Kidney (tissue), 13 donors: ENCODE measurements at regions not wholly inside any gene's neighbourhood (a gene's known extent, or its start where the extent isn't known, plus 50 kb on each side); places are given as distances from the start of the nearest gene placed in this dataset.

Experiments
- DNase-seq, 5 donors: peaks; one replicate each; pipeline ENCODE4 v3.0.0-alpha.2; 2013 to 2020
- FAIRE-seq: peaks from 2 replicates; lab custom pipeline; 2012; peaks lifted over from hg19 to GRCh38; lab: Jason Lieb, UNC
- H3K27ac ChIP-seq, 2 donors: one replicate each; pipeline ENCODE4 v1.7.0; 2013; ENCODE audit warnings: low read depth in 2 of 2, low read length in 2 of 2, inconsistent platforms in 1 of 2
- H3K27me3 ChIP-seq: one replicate; pipeline ENCODE4 v1.7.1; 2013; ENCODE audit warnings: low read length, inconsistent platforms; ENCODE audit not compliant: control insufficient read depth, insufficient read depth
- H3K36me3 ChIP-seq, 3 donors: one replicate each; pipeline versions ENCODE4 v1.7.0 to v1.7.1; 2013; ENCODE audit warnings: low read length in 3 of 3, control low read depth in 1 of 3, inconsistent platforms in 1 of 3; ENCODE audit not compliant: insufficient read depth in 3 of 3, control insufficient read depth in 2 of 3
- H3K4me1 ChIP-seq, 3 donors: one replicate each; pipeline versions ENCODE4 v1.7.0 to v1.7.1; 2013; ENCODE audit warnings: low read length in 3 of 3, inconsistent platforms in 1 of 3, low read depth in 1 of 3; ENCODE audit not compliant: control insufficient read depth in 2 of 3, insufficient read depth in 2 of 3
- H3K4me3 ChIP-seq, 3 donors: one replicate each; pipeline versions ENCODE4 v1.7.0 to v1.8.1; 2013; ENCODE audit warnings: low read length in 3 of 3, control low read depth in 1 of 3, inconsistent platforms in 1 of 3
- H3K9ac ChIP-seq, 3 donors: one replicate each; pipeline versions ENCODE4 v1.7.0 to v1.7.1; 2013; ENCODE audit warnings: low read length in 3 of 3, control low read depth in 1 of 3, inconsistent platforms in 1 of 3
- H3K9me3 ChIP-seq, 3 donors: one replicate each; pipeline versions ENCODE4 v1.7.0 to v1.7.1; 2013; ENCODE audit warnings: low read length in 3 of 3, control low read depth in 1 of 3, inconsistent platforms in 1 of 3; ENCODE audit not compliant: control insufficient read depth in 2 of 3, insufficient read depth in 1 of 3
- intact Hi-C: fragments of 100-400 bp; cut with DNase I; formaldehyde crosslinking; loops from one replicate; pipeline ENCODE4 v1.11.1; 2022
- TF ChIP-seq, protein P1 (sequence below): IDR thresholded peaks from 3 replicates; pipeline ENCODE4 v1.5.1; 2012; ENCODE audit warnings: mild to moderate bottlenecking, moderate library complexity, borderline replicate concordance; ENCODE audit not compliant: insufficient read depth; ENCODE audit errors: extremely low read depth
- donor health status: control.
- donor health status: control.
- donor health status: control.
- donor health status: control.
- donor health status: control.
- donor health status: DM: yes; HTN: yes; CAD: no.
- donor health status: Normal renal cell carcinoma (clear cell type).

DNA sequence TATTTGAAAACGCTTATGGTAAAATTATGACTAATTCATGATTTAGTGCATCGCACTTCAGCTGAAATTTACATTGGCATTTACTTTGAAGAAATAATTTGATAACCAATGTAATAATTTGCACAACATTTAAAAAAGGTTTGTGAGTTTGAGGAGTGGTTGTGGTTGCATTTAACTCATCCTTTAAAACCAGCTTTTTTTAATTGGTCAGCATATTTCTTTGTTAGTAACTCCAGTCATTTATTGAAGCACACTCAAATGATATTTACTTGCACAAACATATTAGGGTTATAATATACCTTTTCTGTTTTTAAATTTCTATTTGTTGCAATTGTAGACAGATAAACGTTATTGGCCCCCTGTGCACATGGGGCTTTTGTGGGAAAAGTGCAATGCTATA lies 78.1 kb upstream of the AHI1 start:
- TF ChIP-seq, protein P1, sequence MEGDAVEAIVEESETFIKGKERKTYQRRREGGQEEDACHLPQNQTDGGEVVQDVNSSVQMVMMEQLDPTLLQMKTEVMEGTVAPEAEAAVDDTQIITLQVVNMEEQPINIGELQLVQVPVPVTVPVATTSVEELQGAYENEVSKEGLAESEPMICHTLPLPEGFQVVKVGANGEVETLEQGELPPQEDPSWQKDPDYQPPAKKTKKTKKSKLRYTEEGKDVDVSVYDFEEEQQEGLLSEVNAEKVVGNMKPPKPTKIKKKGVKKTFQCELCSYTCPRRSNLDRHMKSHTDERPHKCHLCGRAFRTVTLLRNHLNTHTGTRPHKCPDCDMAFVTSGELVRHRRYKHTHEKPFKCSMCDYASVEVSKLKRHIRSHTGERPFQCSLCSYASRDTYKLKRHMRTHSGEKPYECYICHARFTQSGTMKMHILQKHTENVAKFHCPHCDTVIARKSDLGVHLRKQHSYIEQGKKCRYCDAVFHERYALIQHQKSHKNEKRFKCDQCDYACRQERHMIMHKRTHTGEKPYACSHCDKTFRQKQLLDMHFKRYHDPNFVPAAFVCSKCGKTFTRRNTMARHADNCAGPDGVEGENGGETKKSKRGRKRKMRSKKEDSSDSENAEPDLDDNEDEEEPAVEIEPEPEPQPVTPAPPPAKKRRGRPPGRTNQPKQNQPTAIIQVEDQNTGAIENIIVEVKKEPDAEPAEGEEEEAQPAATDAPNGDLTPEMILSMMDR, result no peak
- FAIRE-seq (no peak), DNase-seq (no peak)
- H3K9me3 ChIP-seq, result no peaks in the 10 kb centered on the region
- intact Hi-C loops, result no loop called here
- H3K9ac ChIP-seq, result no peak overlapping the region
- H3K27me3 ChIP-seq, result no peaks in the 10 kb centered on the region
- no peak overlapping the region for H3K4me3 ChIP-seq
- H3K36me3 ChIP-seq, result no peaks in the 10 kb centered on the region
- H3K27ac ChIP-seq, result no peak overlapping the region
- no peaks in the 10 kb centered on the region for H3K4me1 ChIP-seq

DNA sequence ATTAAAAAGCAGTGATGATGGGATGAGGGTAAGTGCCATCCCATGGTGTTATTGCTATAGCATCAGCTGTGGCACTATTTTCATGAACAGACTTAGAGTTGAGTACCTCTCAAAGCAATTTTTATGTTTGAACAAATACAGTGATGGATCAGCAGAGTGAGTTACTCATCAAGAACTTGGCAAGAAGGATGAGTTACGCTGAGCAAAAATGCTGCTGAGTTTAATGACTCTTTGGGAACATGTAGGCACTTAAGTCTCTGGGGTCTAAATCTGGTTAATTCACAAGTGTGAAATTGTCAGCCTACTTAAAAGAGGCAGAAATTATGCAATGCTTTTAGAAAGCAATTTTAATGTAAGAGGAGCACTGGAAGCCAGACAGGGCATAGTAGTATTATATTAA lies 78.5 kb upstream of the AHI1 start:
- no peaks in the 10 kb centered on the region for H3K36me3 ChIP-seq
- TF ChIP-seq, protein P1, result no peak
- no peaks in the 10 kb centered on the region for H3K4me1 ChIP-seq
- intact Hi-C loops, result no loop called here
- no peak for DNase-seq
- H3K27ac ChIP-seq, result no peak overlapping the region
- FAIRE-seq, result no peak
- no peaks in the 10 kb centered on the region for H3K9me3 ChIP-seq
- no peaks in the 10 kb centered on the region for H3K27me3 ChIP-seq
- no peak overlapping the region for H3K4me3 ChIP-seq
- H3K9ac ChIP-seq, result no peak overlapping the region

DNA sequence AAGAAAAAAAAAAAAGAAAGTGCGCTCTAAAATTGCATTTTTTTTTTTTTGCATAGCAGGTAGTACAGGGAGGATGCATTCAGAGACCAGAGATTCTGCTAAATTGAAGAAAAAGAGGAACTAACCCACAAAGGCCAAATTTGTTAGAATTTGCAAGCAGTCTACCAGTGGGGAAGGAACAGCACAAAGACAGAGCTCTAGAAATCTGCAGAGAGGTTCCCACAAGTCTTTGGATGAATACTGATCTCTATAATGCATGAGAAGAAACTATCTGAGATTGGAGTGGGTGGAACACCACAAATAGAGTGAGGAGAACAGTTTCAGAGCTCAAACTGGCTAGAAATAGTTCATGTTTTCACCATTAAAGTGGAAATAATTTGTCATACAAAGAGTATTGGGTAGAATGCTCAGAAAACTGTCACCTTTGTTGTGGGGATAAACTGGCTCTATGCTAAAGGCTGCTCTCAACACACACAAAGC lies 79.6 kb upstream of the AHI1 start:
- intact Hi-C loops, result no loop called here
- TF ChIP-seq, protein P1, result no peak
- no peak for FAIRE-seq

DNA sequence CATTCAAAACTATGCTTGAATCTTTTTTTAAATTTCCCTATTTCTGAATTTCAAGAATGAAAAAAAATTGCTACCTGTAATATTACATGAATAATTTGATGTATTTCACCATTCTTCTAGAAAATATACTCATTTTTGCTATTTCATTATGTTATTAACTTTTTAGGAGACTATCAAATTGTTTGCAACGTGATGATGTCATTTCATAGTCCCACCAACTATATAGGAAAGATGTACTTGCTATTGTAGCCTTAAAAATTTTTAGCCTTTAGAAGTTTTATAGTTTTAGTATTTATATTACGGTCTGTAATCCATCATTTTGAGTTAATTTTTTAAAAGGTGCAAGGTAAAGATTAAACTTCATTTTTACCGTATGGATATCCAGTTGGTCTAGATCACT lies 81.4 kb upstream of the AHI1 start:
- intact Hi-C loops, result no loop called here
- Histone ChIP-seq H3K4me1 (no peaks in the 10 kb centered on the region), H3K4me3 (no peak overlapping the region), H3K27ac (no peak overlapping the region), H3K9me3 (no peaks in the 10 kb centered on the region), H3K36me3 (no peaks in the 10 kb centered on the region), H3K9ac (no peak overlapping the region), H3K27me3 (no peaks in the 10 kb centered on the region)
- FAIRE-seq (peak; percentile 42), DNase-seq (no peak)
- TF ChIP-seq, protein P1, result no peak

More for the DNA sequence above, 79.6 kb upstream of the AHI1 start:
- Histone ChIP-seq H3K4me1 (no peaks in the 10 kb centered on the region), H3K9me3 (no peaks in the 10 kb centered on the region), H3K27me3 (no peaks in the 10 kb centered on the region), H3K4me3 (no peak overlapping the region), H3K36me3 (no peaks in the 10 kb centered on the region), H3K27ac (no peak overlapping the region), H3K9ac (no peak overlapping the region)
- DNase-seq, result no peak
